DND-41 (cell line): ENCODE measurements at regions not wholly inside any gene's neighbourhood (a gene's known extent, or its start where the extent isn't known, plus 50 kb on each side); places are given as distances from the start of the nearest gene placed in this dataset.

Experiments used
- CTCF ChIP-seq: IDR thresholded peaks from 2 replicates; pipeline ENCODE4 v1.5.1; 2012; ENCODE audit warnings: borderline replicate concordance, low read length, moderate library complexity, mild to moderate bottlenecking; ENCODE audit not compliant: poor library complexity, severe bottlenecking; ENCODE audit errors: extremely low read depth
- EZH2 ChIP-seq: IDR thresholded peaks from 3 replicates; pipeline ENCODE4 v1.6.1; 2012; ENCODE audit warnings: borderline replicate concordance, low read depth, mild to moderate bottlenecking, moderate library complexity, low read length, inconsistent platforms; ENCODE audit not compliant: severe bottlenecking

- no peak for TF ChIP-seq CTCF
- no peak for TF ChIP-seq EZH2
Measured at GRCh38 chr6:105784179-105784578, 302.0 kb upstream of the PRDM1 start.
